ENCODE measurements at regions not wholly inside any gene's neighbourhood (a gene's known extent, or its start where the extent isn't known, plus 50 kb on each side); places are given as distances from the start of the nearest gene placed in this dataset.
"Not testable (repeated sequence)": the region's sequence is repeated elsewhere in the genome, so short reads cannot be mapped to it uniquely, and the experiment has no call there.

DNA sequence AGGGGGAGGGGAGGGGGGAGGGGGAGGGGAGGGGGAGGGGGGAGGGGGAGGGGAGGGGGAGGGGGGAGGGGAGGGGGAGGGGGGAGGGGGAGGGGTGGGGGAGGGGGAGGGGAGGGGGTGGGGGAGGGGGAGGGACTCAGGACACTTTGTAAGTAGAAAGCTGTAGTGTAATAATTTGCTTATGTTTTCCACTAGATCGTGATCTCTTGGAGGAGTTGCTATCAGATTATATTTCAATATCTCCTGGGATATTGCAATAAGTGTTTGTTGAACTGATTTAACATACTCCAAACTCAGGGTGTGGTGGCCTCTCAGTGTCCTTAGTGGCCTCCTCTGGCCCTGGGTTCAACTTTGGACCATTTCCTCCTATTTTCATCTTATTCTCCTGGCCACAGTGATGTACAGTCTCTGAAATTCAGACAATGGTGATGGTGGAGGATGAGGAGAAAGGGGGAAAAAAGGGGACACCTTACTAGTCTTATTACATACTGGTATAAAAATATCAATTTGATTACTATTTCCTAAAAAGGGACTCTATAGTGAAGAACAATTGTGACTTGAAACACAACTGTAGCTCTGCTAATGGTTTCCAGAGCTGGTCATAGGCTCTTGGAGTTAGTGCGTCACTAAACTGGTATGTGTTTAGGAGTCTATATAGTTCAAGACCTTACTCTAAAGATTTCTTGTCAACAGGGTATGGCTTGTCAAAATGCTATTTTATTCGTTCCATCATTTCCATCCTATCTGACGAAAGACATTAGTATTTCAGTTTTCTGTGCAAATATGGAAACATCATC is 89.6 kb downstream of the DDX1 start:
- DNase-seq: no peak

GRCh38 chr2:15682354-15682753 is 90.7 kb downstream of the DDX1 start:
- DNase-seq: no peak

DNA sequence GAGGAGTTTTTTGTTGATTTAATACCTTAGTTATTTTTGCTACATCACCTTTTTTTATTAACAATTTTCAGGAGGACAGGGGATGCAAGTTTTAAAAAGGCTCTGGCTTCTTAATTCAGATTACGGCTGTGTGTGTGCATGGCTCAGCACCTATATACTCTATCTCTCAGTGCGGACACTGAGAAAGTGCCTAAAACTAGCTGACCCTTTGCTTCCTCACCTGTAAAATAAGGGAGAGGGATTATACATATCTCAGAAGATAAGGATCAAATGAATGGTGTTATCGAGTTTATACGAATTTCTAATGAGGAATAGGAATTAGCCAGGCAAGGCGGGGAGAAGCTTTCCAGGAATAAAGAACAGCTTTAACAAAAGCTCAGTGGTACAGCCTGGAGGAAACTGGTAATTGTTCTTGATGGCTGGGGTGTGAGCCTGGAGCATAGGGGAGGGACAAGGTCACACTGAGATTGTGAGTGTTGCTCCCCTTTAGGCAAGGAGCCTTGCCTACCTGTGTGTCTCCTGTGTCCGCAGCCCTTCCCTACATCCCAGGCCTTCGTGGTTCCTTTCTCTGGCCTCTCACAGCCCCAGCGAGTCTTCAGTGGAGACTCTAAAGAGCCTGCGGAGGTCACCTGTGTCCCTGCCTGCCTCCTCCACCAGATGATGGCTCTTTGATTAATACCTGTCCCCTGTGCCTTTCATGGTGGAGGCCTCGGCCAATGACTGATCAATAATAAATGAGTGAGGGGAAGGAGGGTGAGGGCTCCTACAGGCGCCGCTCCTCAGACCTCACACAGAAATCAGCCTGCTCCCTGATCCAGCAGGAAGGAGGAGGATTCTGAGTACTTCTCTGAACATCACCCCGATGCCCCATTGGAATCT is 92.7 kb downstream of the DDX1 start:
- DNase-seq: peak; percentile 25

GRCh38 chr2:15685143-15685542 is 93.5 kb downstream of the DDX1 start:
- DNase-seq: no peak

GRCh38 chr2:15686643-15687042 is 95.0 kb downstream of the DDX1 start:
- no peak for DNase-seq

GRCh38 chr2:15687243-15687642 is 95.6 kb downstream of the DDX1 start:
- DNase-seq: no peak

- DNase-seq: no peak
Measured at GRCh38 chr2:15687720-15688119, 96.1 kb downstream of the DDX1 start.

GRCh38 chr2:15688924-15689568 is 97.4 kb downstream of the DDX1 start:
- DNase-seq: no peak

DNA sequence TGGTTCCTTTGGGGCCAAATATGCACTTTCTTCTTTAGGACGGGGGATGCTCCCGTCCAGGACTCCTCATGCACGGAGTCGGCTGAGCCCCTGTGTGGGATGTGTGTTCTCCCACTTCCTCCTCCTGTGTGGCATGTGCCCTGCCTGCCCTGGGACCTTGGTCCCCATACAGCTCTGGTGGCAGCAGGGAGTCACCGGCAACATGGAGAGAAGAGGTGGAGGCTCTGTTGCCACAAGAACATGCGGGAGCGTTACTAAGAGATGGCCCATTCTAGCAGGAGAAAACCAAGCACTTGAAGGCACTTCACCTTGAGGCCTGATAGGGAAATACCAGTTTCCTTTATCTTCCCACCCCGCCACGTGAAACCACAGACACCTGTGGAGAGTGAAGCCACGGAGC is 98.0 kb downstream of the DDX1 start:
- no peak for DNase-seq

- DNase-seq: no peak
Measured at GRCh38 chr2:15691586-15692310, 100.1 kb downstream of the DDX1 start.

DNA sequence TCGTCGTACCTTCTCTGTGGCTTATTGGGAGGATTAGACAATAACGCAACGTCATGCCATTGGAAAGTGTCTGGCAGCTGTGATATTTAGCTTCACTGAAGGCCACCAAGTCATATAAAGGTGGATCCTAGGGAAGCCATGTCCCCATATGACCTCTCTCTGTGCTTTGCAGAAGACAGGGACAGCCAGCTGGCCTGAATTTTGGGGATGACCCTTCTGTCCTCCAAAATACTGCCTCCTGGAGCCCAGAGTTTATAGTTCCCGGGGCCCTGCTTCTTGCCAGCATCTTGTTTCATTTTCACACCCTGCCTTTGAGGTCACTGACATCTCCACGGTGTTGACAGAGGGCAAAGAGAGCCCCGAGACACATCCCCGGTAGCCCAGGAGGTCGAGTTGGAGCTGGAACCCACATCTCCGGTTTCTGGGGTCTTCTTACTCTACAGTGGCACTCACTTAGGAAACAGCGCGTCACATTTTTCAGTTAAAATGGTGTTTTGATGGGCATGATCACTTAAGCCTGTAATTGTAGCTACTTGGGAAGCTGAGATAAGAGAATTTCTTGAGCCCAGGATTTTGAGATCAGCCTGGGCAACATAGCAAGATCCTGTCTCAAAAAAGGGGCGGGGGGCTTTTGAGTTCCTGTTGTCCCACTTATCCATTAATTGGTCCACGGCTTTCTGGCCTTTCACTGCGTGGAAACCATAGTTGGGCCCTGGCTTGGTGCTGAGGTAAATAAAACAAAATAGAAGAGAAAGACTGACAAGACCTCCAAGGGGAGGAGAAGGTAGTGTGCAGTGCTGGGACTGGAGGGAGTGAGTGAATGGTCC is 101.1 kb downstream of the DDX1 start:
- DNase-seq: no peak

- DNase-seq: no peak
Measured at GRCh38 chr2:15693382-15693781, 101.7 kb downstream of the DDX1 start.

DNA sequence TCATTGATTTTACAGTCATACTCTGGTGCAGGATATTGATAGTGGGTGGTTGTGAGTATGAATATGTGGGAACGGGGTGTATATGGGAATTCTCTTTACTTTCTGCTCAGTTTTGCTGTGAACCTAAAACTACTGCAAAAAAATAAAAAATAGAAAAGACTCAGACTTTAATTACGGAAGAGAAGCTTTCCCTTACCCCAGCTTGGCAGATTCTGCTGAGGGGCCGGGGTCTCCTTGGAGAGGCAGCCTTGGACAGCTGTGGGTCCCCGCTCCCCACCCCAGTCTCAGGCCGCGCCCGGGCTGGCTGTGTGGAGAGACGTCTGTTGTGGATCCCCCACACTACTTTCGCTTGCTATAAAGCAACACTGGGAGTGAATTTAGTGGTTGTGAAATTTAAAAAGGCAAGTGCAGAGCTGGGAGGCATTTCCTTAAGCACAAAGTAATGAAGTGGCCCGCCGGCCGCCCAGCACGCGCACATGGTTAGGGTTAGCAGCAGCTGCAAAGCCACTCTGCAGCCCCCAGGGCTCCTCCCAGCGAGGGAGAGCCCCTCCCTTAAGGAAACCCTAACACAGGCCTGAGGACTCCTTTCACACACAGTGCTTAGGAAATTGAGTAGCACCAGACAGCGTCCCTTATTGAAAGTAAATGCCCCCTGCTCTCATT is 102.4 kb downstream of the DDX1 start:
- peak; percentile 55 for DNase-seq

DNA sequence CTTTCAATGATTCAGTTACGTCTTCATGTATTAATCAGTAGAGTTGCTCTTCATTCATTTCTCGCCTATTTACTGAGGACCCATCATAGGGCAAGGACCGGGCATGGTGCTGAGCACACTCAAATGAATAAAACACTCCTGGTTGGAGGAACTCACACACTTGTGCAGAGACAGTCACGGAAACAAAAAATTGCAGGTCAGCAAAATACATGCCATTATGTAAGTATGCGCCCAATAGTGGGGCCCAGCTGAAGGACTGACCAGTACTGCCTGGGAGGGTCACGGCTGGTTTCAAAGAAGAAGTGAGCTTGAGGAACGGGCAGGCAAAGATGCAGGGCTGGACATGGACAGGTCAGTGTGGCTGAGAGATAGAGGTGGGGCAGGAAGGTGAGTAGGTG is 102.9 kb downstream of the DDX1 start:
- DNase-seq: no peak

GRCh38 chr2:15695582-15696330 is 104.1 kb downstream of the DDX1 start:
- no peak for DNase-seq

GRCh38 chr2:15696606-15697170 is 105.0 kb downstream of the DDX1 start:
- not testable (repeated sequence) for DNase-seq

DNA sequence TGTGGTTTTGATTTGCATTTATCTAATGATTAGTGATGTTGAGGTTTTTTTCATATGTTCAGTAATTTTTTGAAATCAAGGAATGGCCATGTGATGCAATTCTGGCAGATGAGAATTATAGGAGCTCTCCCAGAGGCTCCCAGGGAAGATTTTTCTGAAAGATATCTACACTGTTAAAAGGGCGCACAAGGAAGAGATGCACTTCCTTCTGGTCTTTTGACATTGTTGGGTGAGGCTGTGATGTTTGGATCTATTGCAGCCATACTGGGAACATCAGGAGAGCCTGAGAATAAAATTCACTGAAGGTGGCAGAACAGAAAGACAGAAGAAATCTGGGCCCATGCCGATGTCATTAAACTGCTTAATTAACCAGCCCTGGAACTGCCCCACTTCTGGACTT is 108.5 kb downstream of the DDX1 start:
- DNase-seq: no peak

DNA sequence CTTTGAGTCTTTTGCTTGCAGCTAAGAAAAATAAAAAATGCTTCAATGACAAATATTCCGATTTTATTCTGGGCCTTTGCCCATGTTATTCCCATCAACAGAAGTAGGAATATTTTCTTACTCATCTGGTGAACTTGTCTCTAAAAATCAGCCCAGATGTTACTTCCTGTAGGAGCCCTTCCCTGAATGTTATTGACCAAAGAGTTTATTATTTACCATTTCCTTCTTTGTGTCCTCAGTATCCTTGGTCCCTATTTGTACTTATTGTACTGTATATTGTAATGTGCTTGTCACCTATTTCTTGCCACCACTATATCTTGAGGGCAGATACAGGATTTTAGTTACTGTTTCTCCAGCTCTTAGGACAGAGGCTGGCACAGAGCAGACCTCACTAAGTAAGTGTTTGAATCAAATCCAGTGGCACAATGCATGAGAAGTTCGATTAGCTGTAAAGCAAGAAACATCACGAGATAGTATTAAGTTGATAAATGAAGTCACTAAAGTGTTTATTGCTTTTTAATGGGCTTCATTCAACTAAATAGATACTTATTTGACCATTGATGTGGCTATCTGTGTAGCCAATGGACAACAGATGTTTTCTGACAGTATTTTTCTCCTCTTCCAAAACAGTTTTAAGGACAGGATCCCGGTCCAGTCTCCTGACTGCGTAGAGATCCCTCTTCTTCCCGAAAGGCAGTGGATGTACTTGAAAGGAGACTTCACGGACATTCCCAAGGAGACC is 109.1 kb downstream of the DDX1 start:
- DNase-seq: no peak

GRCh38 chr2:15701341-15701907 is 109.8 kb downstream of the DDX1 start:
- no peak for DNase-seq

Measured in eye (tissue), 1 donor.